HG03469 (cell line): ENCODE measurements at regions not wholly inside any gene's neighbourhood (a gene's known extent, or its start where the extent isn't known, plus 50 kb on each side); places are given as distances from the start of the nearest gene placed in this dataset.
"Not testable (repeated sequence)": the region's sequence is repeated elsewhere in the genome, so short reads cannot be mapped to it uniquely, and the experiment has no call there.

Experiments used
- ATAC-seq: cut with Tn5 transposase; IDR thresholded peaks from one replicate; pipeline ENCODE4 v1.9.1; 2021; ENCODE audit warnings: mild to moderate bottlenecking, moderate library complexity, moderate number of reproducible peaks; ENCODE audit not compliant: unreplicated experiment

DNA sequence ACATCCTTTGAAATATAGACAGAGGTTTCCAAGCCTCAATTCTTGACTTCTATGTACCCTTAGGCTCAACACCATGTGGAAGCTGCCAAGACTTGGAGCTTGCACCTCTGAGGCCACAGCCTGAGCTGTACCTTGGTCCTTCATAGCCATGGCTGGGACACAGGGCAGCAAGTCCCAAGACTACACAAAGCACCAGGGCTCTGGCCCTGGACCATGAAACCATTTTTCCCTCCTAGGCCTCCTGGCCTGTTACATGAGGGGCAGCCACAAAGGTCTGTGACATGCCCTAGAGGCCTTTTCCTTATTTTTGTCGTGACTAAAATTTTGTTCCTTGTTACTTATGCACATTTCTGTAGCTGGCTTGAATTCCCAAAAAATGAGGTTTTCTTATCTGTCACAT lies 953.1 kb upstream of the ADGRL4 start:
- ATAC-seq: no peak

DNA sequence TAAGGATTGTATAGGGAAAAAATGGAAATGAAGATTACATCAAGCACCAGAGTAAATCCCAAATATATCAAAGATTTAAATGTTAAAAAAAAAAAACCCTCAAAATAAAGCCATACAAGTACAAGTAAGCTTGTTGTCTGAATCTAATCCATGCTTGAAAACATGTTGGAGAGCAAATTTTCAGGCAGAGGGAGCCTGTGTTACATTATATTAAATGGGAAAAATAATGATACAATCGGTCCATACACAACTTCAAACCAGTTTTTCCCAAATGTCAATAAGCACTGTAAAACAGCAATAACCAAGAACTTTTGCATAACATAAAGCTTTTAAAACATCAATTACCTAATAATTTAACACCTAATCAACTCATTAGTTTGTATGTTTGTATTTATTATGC lies 949.4 kb upstream of the ADGRL4 start:
- ATAC-seq: no peak

DNA sequence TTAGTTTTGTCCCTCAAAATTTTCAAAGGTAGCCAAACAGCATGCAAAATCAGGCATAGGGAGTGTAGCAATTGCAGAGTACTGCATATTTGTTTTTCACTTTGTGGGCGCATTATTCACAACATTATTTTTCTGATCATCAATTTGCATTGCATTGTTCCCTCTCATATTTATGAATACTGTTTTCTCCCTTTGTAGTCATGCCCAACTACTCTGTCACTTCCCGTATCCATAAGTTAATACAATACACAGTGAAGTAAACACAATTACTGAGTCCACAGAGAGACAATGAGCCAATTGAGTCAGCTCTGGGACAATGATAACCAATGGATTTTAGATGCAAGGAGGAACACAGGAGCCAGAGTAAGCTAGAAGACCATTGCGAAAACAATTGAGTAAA lies 944.0 kb upstream of the ADGRL4 start:
- no peak for ATAC-seq

DNA sequence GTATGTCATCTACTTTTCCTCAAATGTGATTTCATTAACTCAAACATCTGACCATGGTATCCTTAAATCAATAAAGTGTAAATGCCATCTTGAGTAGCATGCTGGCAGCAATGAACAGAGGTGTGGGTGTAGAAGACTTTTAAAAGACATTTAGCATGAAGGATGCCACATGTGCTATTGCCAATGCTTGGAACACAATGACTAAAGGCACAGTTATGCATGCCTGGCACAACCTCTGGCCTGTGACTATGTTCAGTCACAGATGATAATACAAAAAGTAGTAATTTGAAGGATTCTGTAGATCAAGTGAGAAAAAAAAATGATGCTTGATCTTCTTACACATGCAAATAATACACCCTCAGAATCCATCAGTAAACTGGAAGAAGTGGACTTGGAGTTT lies 938.9 kb upstream of the ADGRL4 start:
- ATAC-seq: no peak

DNA sequence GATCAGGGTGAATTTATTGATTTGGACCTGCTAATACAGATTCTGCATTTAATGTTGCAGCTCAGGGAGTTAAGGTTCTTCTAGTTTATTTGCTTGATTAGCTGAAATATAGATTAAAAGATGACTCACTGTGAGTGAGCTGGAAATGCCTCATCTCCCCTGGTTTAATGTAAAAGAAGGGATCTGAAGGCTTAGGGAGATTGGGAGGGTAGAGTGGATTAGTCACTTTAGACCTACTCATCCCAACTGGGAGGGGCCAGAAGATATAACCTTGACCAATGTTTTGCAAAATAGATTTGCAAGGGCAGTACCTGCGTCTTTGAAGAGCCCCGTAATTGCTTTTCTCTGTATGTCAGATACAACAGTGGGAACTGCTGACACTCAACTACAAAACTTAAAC lies 922.8 kb upstream of the ADGRL4 start:
- ATAC-seq: no peak

DNA sequence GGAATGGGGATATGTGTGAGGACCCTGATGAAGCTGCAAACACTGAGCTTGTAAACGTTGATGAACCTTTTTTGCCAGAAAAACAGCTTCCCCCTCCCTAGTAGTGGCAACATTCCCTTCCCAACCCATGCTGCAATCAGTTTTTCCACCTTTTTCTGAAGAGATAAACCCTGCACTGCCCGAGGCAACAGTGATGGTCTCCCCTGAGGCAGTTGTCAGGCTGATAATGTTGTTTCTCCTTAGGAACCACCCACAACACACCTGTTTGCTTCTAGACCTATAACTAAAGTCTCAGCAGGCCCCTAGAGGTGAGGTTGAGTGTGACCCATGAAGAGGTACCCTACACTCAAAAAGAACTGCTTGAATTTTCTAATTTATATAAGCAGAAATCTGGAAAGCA lies 922.4 kb upstream of the ADGRL4 start:
- ATAC-seq: no peak

DNA sequence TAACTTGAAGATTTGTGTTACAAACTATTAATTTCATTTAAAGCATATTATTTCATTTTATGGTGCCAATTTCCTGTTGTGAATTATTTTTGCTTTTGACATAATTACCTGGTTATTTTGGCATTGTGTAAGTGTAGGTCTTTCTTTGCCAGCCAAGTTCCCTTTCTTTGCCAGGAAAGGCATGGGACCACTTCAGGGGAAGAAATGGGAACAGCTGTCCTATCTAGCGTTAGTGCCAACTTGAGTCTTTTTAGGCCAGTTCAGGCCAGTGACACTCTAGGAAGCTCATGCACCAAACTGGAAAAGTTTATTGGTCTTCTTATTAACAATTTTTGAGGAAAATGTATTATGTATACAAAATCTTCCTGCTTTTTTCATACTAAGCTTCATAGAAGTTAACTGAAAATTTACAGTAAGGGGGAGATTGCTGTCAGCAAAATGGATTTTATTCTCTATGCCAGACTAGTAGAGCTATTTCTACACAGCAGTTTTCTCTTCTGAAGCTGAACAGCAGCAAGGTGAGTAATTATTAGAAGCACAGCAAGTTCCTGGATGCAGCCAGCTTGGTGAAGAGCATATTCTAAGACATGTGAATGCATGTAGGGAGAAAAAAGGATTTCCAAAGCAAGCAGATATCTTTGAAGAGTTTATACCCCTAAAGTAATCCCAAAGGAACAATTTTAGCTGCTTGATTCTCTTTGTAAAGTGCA lies 914.6 kb upstream of the ADGRL4 start:
- no peak for ATAC-seq

DNA sequence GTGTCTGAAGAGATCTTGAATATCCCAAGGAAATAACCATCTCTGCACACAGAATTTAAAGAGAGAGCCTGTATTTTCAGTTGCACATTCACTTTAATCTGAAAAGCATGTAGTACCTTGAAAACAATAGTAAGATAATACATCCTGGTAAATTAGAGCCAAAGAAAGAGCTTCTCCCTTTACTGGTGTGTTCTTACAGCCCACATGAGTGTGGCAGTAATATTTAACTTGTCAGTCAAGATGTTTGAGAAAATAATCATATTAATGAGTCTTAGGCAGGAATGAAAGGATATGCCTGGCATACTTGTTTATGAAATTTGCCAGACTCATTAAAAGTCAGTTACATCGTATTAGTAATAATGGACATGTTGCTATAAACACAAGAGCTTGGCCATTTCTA lies 908.4 kb upstream of the ADGRL4 start:
- no peak for ATAC-seq

DNA sequence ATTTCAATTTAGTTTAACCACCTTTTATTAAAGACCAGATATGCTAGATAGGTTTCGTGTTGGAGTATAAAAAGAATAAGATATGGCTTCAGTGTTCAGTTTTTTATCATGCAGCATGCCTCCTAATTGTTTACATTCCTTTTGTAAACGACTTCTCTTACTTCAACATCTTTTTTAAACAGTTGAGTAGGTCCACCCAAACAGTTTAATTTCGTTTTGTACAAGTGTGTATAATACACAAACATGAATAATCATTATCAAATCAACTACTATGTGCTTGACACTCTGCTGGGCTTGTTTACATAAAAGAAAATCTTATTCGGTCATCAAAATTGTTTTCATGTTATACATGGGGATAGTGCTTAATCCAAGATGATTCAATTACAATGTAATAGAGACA lies 906.3 kb upstream of the ADGRL4 start:
- no peak for ATAC-seq

DNA sequence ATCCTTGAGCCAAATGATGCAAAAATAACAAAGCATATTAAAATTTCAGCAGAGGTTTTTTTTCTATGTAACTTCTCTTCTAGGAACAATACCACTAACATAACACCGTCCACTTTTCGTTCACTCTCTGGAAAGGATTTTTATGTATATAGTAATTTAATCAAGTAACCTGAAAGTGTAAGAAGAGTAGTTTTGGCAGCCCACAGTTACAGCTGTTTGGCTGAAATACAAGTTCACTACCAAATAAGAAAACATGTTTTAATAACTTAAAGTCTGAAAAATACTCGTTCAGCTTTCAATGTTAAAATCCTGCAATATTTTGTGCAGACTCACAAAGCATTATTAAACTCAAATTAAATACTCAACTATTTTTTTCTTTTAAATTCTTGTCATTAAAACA lies 896.8 kb upstream of the ADGRL4 start:
- no peak for ATAC-seq

DNA sequence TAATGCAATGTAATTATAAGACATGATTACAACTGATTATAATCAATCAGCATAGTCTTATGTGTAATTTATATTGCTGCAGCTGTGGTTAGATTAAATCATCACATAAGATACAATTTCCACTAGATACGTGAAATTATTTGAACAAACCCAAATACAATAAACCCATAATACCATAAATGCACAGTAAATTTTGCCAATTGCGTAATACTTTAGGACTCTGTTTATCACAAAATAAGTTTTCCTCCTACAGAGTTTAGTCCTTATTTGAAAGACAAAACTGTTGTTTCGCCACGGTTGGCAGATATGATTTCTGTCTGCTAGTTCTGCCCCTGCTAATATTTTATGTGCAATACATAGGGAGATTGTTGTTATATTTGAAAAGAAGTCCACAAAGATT lies 895.9 kb upstream of the ADGRL4 start:
- no peak for ATAC-seq

DNA sequence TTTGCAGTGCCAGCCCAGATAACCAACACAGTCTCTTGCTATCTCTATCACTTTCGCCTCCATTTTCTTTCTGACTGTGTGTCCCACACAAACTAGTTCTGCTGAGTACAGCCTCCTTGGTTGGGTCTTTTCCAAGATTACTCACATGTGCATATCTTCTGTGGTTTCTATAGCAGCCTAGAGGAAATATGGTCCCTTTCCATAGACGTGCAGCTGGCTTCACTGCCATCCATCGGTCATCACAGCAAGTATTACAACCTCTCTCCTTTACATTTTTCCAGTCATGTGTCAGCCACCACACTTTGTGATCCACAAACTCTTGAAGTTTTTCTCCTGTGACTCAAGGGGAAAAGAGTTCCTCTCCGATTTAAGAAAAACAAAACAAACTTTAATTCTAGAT lies 893.4 kb upstream of the ADGRL4 start:
- no peak for ATAC-seq

DNA sequence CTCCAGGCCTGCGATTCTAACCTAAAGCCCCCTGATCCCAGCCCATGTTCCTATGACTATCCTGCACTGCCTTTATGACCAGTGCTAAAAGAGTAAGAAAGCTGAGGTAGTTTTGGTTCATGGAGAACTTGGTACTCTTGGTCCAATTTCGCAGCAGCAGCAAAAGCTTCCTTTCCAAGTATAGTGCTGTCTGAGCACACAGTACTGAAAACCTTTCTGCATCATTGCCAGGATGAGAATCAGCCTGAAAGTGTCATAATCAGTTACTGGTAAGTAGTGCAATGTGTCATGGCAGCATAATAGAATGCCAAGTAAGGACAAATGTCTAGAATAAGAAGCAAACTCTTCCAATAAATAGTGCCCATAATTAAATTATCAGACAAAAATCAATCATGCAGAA lies 889.6 kb upstream of the ADGRL4 start:
- no peak for ATAC-seq

DNA sequence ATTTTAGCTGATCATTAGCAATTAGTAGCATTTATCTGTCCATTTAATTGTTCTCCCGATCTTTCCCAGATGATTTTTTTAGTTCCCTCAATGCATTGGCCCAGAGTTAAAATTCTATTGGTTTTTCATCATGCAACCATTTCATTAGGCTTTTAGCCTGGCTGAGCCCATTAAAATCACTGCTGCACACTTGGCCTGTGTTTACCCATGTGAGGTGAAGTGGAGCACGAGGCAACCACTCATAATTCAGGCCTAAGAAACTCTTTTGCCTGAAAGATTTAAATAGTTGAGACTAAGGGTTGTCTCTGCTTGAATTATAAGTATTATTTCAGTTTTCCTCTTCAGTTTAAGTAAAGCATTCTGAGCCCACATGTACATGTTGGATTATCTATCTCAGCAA lies 889.0 kb upstream of the ADGRL4 start:
- no peak for ATAC-seq

DNA sequence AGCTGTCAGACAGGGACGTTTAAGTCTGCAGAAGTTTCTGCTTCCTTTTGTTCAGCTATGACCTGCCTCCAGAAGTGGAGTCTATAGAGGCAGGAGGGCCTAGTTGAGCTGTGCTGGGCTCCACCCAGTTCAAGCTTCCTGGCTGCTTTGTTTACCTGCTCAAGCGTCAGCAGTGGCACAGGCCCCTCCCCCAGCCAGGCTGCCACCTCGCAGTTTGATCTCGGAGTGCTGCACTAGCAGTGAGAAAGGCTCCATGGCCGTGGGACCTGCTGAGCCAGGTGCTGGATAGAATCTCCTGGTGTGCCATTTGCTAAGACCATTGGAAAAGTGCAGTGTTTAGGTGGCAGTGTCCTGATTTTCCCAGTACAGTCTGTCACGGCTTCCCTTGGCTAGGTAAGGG lies 887.6 kb upstream of the ADGRL4 start:
- ATAC-seq: not testable (repeated sequence)

DNA sequence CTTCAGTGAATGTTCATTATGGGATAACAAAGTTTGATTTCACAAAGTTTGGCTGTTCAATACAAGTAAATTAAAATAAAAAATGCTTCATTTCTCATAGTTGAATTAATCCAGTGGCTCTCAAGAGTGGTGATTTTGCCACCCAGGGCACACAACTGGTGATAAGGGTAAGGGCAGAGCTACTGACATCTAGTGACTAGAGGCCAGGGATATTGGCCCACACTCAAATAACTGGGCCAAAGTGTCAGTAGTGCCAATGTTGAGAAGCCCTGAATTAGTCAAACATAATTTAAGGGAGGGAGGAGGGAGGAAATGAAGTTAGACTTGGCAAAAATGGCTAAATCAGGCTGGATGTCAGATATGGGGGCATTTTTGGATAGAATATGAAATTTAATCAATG lies 880.5 kb upstream of the ADGRL4 start:
- ATAC-seq: no peak

DNA sequence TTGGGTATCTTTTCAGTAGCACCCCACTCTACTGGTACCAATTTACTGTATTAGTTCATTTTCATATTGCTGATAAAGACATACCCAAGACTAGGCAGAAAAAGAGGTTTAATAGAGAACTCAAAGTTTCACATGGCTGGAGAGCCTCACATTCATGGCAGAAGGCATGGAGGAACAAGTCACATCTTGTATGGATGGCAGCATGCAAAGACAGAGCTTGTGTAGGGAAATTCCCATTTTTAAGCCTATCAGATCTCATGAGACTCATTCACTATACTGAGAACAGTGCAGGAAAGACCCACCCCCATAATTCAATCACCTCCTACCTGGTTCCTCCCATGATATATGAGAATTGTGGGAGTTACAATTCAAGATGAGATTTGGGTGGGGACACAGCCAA lies 878.6 kb upstream of the ADGRL4 start:
- no peak for ATAC-seq

DNA sequence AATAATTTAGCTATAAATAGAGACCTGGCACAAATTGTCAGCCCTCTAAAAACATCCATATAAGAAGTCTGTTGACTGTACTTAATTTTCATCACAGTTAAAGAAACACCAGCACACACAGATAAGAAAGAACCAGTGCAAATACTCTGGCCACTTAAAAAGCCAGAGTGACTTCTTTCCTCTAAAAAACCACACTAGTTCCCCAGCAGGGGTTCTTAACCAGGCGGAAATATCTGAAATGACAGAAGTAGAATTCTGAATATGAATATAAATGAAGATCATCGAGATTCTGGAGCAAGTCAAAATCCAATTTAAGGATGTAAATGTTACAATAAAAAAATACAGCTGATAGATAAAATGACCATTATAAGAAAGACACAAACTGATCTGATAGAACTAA lies 870.6 kb upstream of the ADGRL4 start:
- no peak for ATAC-seq

DNA sequence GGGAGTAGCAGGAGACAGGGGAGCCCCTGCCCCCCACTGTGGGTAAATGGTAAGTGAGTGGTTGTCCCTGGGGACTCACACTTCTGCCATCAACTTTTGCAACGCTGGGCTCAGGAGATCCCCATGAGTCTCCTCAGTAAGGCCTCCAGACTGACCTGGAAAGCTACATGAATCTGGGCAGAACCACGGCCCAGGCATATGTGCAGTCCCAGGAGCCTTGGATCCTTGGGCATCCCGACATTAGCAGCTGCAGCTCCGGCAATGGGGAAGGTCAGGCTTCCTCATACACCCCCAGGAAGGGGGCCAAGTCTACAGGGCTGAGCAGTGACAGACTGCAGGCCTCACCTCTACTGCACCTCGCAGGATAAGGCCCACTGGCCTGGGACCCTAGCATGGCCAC lies 868.7 kb upstream of the ADGRL4 start:
- ATAC-seq: no peak

DNA sequence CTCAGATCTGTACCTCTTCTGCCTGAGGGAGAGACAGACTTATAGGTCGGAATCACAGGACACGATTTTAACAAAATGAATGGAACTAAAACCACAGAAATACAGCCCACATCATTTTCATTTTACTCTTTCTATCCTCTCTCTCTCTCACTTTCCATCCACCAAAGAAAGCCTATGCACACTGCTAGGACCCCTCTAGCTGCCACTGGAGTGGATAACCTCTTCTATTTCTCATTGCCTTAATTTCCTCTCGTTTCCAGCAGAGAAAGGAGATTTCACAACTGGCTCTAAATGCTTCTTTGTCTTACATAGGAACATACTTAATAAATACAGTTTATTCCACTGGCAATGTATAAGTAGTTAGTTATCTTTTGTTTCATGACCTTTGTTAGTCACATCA lies 867.8 kb upstream of the ADGRL4 start:
- ATAC-seq: no peak

DNA sequence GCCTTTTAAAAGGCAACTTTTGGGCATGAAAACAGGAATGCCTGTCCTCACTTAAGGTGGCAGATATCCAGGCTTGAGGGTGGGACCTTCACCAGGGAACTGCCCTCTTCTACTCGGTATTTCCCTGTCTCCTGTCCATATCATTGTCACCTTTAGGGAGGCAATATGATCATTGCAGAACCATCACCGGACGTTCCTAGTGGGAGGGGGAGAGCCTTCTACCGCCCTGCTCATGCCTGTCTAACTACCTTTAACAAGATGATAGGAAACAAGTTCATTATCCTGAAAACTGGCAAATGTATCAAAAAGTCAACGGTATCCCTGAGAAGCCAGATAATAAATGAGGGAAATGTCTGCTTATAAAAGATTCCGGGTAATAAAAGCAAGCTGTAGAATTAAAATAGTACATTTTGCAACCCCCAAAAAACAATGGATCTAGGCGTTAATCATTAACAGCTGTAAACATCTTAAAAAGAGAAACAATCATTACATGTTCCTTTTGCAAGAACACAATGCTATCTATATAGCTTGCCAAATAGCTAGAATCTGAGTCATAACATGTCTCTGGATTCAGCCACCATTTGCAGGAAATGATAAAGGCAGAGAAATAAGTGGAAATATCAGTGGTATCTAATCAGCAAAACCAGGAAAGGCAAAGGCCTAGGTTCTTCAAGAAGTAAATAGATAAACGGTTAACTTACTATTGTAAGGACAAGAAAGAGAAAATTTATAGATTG lies 852.9 kb upstream of the ADGRL4 start:
- no peak for ATAC-seq

DNA sequence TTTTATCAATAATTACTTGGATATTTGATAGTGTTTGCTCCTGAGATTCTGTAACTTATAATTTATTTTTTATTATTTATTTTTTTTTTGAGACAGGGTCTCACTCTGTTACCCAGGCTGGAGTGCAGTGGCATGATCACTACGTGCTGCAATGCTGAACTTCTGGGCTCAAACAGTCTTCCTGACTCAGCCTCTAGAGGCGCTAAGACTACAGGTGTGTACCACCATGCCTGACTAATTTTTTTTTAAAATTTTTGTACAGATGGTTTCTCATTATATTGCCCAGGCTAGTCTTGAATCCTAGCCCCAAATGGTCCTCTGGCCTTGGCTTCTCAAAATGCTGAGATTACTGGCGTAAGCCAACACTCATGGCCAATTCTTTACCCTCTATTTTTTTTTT lies 845.5 kb upstream of the ADGRL4 start:
- peak; percentile 77 for ATAC-seq

DNA sequence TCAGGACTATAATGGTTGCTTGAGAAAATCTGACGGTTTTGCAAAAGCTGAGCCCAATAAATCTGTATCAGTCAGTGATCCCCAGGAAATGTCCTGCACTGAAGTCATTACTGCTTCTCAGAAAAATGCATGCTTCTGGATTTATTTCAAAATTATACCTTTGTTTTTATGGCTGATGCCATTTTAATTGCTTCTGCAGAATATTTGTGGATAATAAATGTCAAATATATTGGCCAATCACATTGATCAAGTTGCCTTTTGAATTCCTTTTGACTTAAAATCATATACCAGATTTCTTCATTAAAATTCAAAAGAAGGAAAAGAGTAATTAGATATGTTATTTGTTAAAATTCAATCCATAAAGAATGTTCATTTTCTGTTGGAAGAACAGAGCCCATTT lies 842.9 kb upstream of the ADGRL4 start:
- ATAC-seq: no peak
